HEK293T (cell line): ENCODE measurements at regions not wholly inside any gene's neighbourhood (a gene's known extent, or its start where the extent isn't known, plus 50 kb on each side); places are given as distances from the start of the nearest gene placed in this dataset.

Source experiments
- CTCF ChIA-PET: fragments of 350-600 bp; formaldehyde crosslinking; extraction: SDS; loops from one replicate; lab custom pipeline; 2021; ENCODE audit warnings: antibody characterized with exemption, inconsistent platforms; lab: Yijun Ruan, JAX
- POLR2A ChIA-PET: fragments of 350-600 bp; formaldehyde crosslinking; extraction: SDS; loops from one replicate; lab custom pipeline; 2020; ENCODE audit warnings: antibody characterized with exemption, inconsistent platforms; lab: Yijun Ruan, JAX
- DNase-seq: peaks from one replicate; pipeline ENCODE4 v3.0.0; 2012; ENCODE audit warnings: mixed read lengths; ENCODE audit errors: extremely low spot score
- ARNT ChIP-seq: fragments of 450-650 bp; IDR thresholded peaks from 2 replicates; pipeline ENCODE4 v1.6.1; 2017; ENCODE audit warnings: mild to moderate bottlenecking
- BHLHE40 ChIP-seq: fragments of 450-650 bp; IDR thresholded peaks from 2 replicates; pipeline ENCODE4 v1.6.1; 2016; ENCODE audit warnings: mild to moderate bottlenecking, moderate library complexity, borderline replicate concordance
- CTBP1 ChIP-seq: fragments of 450-650 bp; IDR thresholded peaks from 2 replicates; pipeline ENCODE4 v1.6.1; 2016; ENCODE audit warnings: borderline replicate concordance
- ELF4 ChIP-seq: fragments of 450-650 bp; IDR thresholded peaks from 2 replicates; pipeline ENCODE4 v1.6.1; 2017; ENCODE audit warnings: antibody characterized with exemption
- FOXA1 ChIP-seq: fragments of 450-650 bp; IDR thresholded peaks from 2 replicates; pipeline ENCODE4 v1.6.1; 2016; ENCODE audit warnings: mild to moderate bottlenecking
- FOXK2 ChIP-seq: fragments of 450-650 bp; IDR thresholded peaks from 2 replicates; pipeline ENCODE4 v1.6.1; 2016; ENCODE audit warnings: mild to moderate bottlenecking
- FOXM1 ChIP-seq: fragments of 450-650 bp; IDR thresholded peaks from 2 replicates; pipeline ENCODE4 v1.6.1; 2017; ENCODE audit warnings: mild to moderate bottlenecking, borderline replicate concordance
- HDGF ChIP-seq: fragments of 450-650 bp; IDR thresholded peaks from 2 replicates; pipeline ENCODE4 v1.6.1; 2017; ENCODE audit warnings: antibody characterized with exemption, borderline replicate concordance
- L3MBTL2 ChIP-seq: fragments of 450-650 bp; conservative IDR thresholded peaks from 2 replicates; pipeline ENCODE4 v1.6.1; 2016; ENCODE audit warnings: mild to moderate bottlenecking
- LEF1 ChIP-seq: fragments of 450-650 bp; IDR thresholded peaks from 2 replicates; pipeline ENCODE4 v1.6.1; 2017; ENCODE audit warnings: mild to moderate bottlenecking, borderline replicate concordance
- NFRKB ChIP-seq: fragments of 450-650 bp; IDR thresholded peaks from 2 replicates; pipeline ENCODE4 v1.6.1; 2016; ENCODE audit warnings: mild to moderate bottlenecking, moderate library complexity
- SP1 ChIP-seq: fragments of 450-650 bp; IDR thresholded peaks from 2 replicates; pipeline ENCODE4 v1.6.1; 2017
- SUZ12 ChIP-seq: fragments of 450-650 bp; IDR thresholded peaks from 2 replicates; pipeline ENCODE4 v1.6.1; 2016; ENCODE audit warnings: mild to moderate bottlenecking
- TARDBP ChIP-seq: fragments of 450-650 bp; IDR thresholded peaks from 2 replicates; pipeline ENCODE4 v1.6.1; 2016
- ZNF384 ChIP-seq: fragments of 450-650 bp; IDR thresholded peaks from 2 replicates; pipeline ENCODE4 v1.6.1; 2016
- TF ChIP-seq, protein P1 (sequence below): fragments of 450-650 bp; IDR thresholded peaks from 2 replicates; pipeline ENCODE4 v1.6.1; 2016

DNA sequence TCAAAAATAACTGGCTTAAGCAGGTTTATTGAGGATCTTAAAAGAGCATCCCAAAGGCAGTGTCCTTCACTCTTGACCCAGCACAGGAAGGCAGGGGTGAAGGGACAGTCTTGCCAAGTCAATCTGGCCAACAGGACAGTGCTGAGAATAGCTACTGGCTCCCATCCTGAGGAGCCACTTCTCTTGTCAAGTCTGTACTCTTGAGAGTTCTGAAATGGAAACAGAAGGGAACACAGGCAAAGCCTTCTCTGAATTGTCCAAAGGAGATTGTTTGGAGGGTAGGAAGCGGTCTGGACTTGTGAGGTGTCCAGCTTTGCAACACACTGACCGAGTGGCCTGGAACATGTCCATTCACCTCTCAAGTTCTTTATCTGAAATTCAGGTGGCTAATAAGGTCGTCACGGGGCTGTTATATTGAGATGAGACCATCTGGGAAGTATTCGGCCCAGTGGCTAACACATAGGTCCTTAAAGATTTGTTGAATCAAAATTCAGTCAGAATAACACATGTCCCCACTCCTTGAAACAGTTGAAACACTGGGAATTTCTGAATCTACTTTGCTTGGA is 99.5 kb upstream of the FHL2 start:
- ChIA-PET CTCF (no interaction called here), POLR2A (no interaction called here)
- no peak for TF ChIP-seq NFRKB
- TF ChIP-seq L3MBTL2 = no peak
- TF ChIP-seq BHLHE40 = no peak
- TF ChIP-seq SUZ12 = no peak
- TF ChIP-seq ZNF384 = no peak
- no peak for TF ChIP-seq FOXK2
- TF ChIP-seq FOXM1 = no peak
- TF ChIP-seq, protein P1, sequence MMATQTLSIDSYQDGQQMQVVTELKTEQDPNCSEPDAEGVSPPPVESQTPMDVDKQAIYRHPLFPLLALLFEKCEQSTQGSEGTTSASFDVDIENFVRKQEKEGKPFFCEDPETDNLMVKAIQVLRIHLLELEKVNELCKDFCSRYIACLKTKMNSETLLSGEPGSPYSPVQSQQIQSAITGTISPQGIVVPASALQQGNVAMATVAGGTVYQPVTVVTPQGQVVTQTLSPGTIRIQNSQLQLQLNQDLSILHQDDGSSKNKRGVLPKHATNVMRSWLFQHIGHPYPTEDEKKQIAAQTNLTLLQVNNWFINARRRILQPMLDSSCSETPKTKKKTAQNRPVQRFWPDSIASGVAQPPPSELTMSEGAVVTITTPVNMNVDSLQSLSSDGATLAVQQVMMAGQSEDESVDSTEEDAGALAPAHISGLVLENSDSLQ = no peak
- no peak for TF ChIP-seq ELF4
- TF ChIP-seq ARNT = no peak
- no peak for TF ChIP-seq FOXA1
- TF ChIP-seq CTBP1 = no peak
- no peak for TF ChIP-seq TARDBP
- no peak for TF ChIP-seq LEF1
- no peak for TF ChIP-seq SP1
- TF ChIP-seq HDGF = no peak
- DNase-seq = no peak

DNA sequence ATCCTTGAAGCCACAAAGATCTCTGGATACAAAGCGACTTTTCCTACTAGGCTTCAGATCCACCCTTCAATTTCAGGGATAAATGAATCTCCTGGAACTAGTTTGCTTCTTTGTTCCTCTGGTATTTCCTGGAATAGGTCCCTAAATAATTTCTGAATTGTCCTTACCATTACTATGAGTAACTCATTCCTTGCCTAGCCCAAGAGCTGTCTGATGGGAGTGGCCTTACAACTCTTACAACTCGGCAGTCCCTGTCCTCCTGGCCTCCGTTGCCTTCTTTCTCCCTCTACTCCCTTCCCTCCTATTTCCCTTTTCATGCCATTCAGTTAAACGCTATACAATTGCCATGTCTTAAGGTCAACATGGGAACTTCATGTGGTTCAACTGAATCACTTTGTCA is 98.2 kb upstream of the FHL2 start:
- TF ChIP-seq ELF4 (no peak), NFRKB (no peak), CTBP1 (no peak), SUZ12 (no peak)
- no peak for DNase-seq
- ChIA-PET POLR2A (no interaction called here), CTCF (no interaction called here)

DNA sequence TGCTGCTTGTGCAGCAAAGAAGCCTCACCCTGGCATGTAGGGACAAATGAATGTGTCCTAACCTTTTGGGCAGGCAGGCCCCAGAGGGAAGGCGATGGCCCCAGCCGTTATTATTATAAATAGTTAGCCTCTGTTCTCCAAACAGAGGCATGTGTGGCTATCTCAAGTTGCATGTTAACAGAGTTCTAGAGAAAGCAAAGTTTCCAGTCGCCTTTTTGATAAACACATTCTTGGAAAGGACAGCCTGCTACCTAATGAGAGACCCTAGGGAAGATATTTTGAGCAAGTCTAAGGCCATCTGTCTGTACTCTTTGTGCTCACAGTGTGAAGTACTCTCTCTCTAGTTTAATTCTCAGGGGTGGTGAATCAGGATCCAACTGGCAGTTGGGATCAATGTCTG is 97.4 kb upstream of the FHL2 start:
- CTCF ChIA-PET = no interaction called here
- no peak for DNase-seq
- TF ChIP-seq ZNF384 = no peak
- no peak for TF ChIP-seq SUZ12
- no peak for TF ChIP-seq CTBP1
- TF ChIP-seq FOXA1 = no peak
- no peak for TF ChIP-seq FOXM1
- TF ChIP-seq HDGF = no peak
- no peak for TF ChIP-seq ARNT
- TF ChIP-seq TARDBP = no peak
- no peak for TF ChIP-seq FOXK2
- no peak for TF ChIP-seq LEF1
- no peak for TF ChIP-seq SP1
- TF ChIP-seq L3MBTL2 = no peak
- TF ChIP-seq, protein P1 = no peak
- TF ChIP-seq BHLHE40 = no peak
- TF ChIP-seq NFRKB = no peak
- no peak for TF ChIP-seq ELF4
- POLR2A ChIA-PET = no interaction called here

DNA sequence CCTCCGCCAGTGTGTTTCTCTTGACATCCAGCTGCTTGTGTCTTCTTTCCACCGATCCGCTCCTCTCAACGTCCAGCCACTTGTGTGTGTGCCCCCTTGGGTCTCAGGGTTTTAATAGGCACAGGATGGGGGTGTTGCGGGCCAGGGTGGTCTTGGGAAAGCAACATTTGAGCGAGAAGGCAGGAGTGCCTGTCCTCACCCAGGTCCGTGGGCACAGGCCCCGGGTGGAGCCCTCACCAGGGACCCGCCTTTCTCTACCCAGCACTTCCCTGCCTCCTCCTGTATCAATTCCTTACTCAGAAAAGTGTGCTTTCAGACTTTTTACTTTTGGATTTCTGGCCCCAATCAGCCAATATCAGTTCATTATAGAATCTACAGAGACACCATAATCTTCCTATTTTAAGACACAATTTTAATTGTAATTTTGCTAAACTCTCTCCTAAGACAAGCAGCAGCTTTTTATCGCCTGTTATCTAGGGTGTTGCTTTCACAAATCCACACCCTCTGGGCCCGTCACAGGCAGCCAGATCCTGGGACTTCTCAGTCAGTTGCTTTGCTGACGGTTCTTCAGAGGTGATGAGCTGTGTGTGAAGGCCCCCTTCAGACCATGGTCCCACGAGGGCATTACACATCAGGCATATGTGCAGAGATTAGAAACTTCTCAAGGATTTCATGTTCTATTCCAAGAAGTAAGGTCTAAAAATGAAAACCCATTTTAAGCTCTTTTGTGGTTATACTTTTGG is 96.0 kb upstream of the FHL2 start:
- ChIA-PET POLR2A (no interaction called here), CTCF (no interaction called here)
- no peak for TF ChIP-seq L3MBTL2
- no peak for TF ChIP-seq BHLHE40
- TF ChIP-seq CTBP1 = no peak
- no peak for TF ChIP-seq FOXK2
- no peak for DNase-seq

DNA sequence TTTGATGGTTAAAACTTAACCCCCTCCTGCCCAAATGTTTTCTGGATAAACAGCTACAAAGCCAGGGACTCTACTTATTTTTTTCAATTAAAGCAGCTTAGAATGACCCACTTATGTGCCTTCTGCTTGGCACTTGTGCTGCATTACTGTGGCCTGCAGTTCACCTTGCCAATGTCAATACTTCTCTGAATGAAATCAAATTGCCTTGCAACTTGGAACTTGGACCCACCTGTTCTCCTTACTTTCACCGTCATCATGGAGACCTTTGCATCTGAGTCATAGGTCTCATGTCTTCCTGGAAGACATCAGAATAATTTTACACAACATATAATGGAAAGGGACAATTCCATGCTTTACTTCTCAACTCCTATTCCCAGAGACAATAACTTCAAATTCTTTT is 92.1 kb upstream of the FHL2 start:
- CTCF ChIA-PET = no interaction called here
- DNase-seq = no peak
- POLR2A ChIA-PET = no interaction called here
- no peak for TF ChIP-seq CTBP1
- TF ChIP-seq FOXA1 = no peak
- TF ChIP-seq ARNT = no peak
- TF ChIP-seq TARDBP = no peak
- no peak for TF ChIP-seq ZNF384
- TF ChIP-seq, protein P1 = no peak
- no peak for TF ChIP-seq BHLHE40
- TF ChIP-seq SUZ12 = no peak
- no peak for TF ChIP-seq LEF1
- no peak for TF ChIP-seq FOXK2
- no peak for TF ChIP-seq L3MBTL2

DNA sequence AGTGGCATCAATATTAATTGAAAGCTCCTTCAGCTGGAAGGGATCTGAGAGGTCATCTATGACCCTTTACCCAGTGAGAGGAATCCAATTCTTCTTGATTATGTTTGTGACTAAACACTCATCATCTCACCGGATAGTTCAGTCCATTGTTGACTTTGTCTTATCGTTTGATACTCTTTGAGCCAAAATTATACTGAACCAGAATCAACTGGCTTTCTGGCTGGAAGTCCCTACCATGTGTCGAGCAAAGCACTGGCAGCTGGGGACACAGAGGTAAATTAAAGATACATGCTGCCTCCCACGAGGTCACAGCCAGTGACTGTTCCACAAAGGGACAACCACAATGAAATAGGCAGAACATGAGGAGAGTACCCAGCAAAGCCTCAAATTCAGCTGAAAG is 91.4 kb upstream of the FHL2 start:
- no peak for DNase-seq

More for the DNA sequence above, 91.4 kb upstream of the FHL2 start:
- ChIA-PET POLR2A (no interaction called here), CTCF (no interaction called here)
- no peak for TF ChIP-seq ELF4
- TF ChIP-seq SUZ12 = no peak
- TF ChIP-seq FOXA1 = no peak
- TF ChIP-seq ZNF384 = no peak
- no peak for TF ChIP-seq TARDBP
- no peak for TF ChIP-seq SP1
- TF ChIP-seq LEF1 = no peak
- no peak for TF ChIP-seq FOXM1
- no peak for TF ChIP-seq HDGF
- no peak for TF ChIP-seq FOXK2
- no peak for TF ChIP-seq BHLHE40
- TF ChIP-seq, protein P1 = no peak
- TF ChIP-seq ARNT = no peak
- no peak for TF ChIP-seq CTBP1
- TF ChIP-seq NFRKB = no peak
- TF ChIP-seq L3MBTL2 = no peak
